Cardiac muscle cell (in vitro differentiated cells and primary cell): ENCODE measurements at regions not wholly inside any gene's neighbourhood (a gene's known extent, or its start where the extent isn't known, plus 50 kb on each side); places are given as distances from the start of the nearest gene placed in this dataset.

Source experiments
- DNase-seq, 2 donors: peaks; one replicate each; pipeline versions ENCODE4 v3.0.0 to v3.0.0-alpha.2; 2010 to 2017; ENCODE audit warnings: low read depth in 1 of 2, low spot score in 1 of 2
- H3K27ac ChIP-seq: fragments of 200-600 bp; sonication (generic); 2 replicates; pipeline ENCODE4 v1.5.1; 2016
- H3K27me3 ChIP-seq: fragments of 200-600 bp; sonication (generic); 2 replicates; pipeline ENCODE4 v1.6.0; 2016; ENCODE audit warnings: control low read depth
- H3K36me3 ChIP-seq: fragments of 200-600 bp; sonication (generic); 2 replicates; pipeline ENCODE4 v1.5.1; 2016; ENCODE audit warnings: control low read depth
- H3K4me1 ChIP-seq: fragments of 200-600 bp; sonication (generic); 2 replicates; pipeline ENCODE4 v1.8.1; 2017; ENCODE audit warnings: low read depth, mild to moderate bottlenecking, mixed run types
- H3K4me3 ChIP-seq: fragments of 200-600 bp; sonication (generic); 2 replicates; pipeline ENCODE4 v1.5.1; 2016; ENCODE audit warnings: mild to moderate bottlenecking
- H3K9me3 ChIP-seq: fragments of 200-600 bp; sonication (generic); 2 replicates; pipeline ENCODE4 v1.5.1; 2017; ENCODE audit warnings: low read depth, mild to moderate bottlenecking, control low read depth
- CTCF ChIP-seq: IDR thresholded peaks from 2 replicates; pipeline ENCODE4 v1.5.1; 2012; ENCODE audit warnings: low read depth, mild to moderate bottlenecking, low read length

GRCh38 chr10:70966646-70967553 lies 78.5 kb upstream of the PCBD1 start:
- peaks cover 4% of the 10 kb centered on the region for H3K4me1 ChIP-seq
- no peak for DNase-seq
- no peaks in the 10 kb centered on the region for H3K27me3 ChIP-seq
- no peak for TF ChIP-seq CTCF
- H3K27ac ChIP-seq: no peak overlapping the region
- H3K36me3 ChIP-seq: no peaks in the 10 kb centered on the region
- no peak overlapping the region for H3K4me3 ChIP-seq
- H3K9me3 ChIP-seq: no peaks in the 10 kb centered on the region

GRCh38 chr10:70967591-70968587 lies 79.5 kb upstream of the PCBD1 start:
- Histone ChIP-seq H3K27me3 (no peaks in the 10 kb centered on the region), H3K27ac (no peak overlapping the region), H3K4me1 (peaks cover 4% of the 10 kb centered on the region), H3K4me3 (no peak overlapping the region), H3K36me3 (no peaks in the 10 kb centered on the region), H3K9me3 (no peaks in the 10 kb centered on the region)
- TF ChIP-seq CTCF: no peak
- DNase-seq: peak in 1 of 2 donors; percentile 18

GRCh38 chr10:70969188-70969587 lies 80.8 kb upstream of the PCBD1 start:
- Histone ChIP-seq H3K4me1 (peaks cover 4% of the 10 kb centered on the region), H3K27ac (no peak overlapping the region)

GRCh38 chr10:70970830-70971229 lies 82.5 kb upstream of the PCBD1 start:
- peak in 1 of 2 donors; percentile 56 for DNase-seq
- H3K36me3 ChIP-seq: no peaks in the 10 kb centered on the region
- H3K4me3 ChIP-seq: no peak overlapping the region
- TF ChIP-seq CTCF: no peak
- H3K27me3 ChIP-seq: no peaks in the 10 kb centered on the region
- peaks cover 4% of the 10 kb centered on the region for H3K4me1 ChIP-seq
- H3K9me3 ChIP-seq: no peaks in the 10 kb centered on the region
- no peak overlapping the region for H3K27ac ChIP-seq

More at GRCh38 chr10:70969188-70969587, 80.8 kb upstream of the PCBD1 start:
- Histone ChIP-seq H3K4me3 (no peak overlapping the region), H3K9me3 (no peaks in the 10 kb centered on the region), H3K36me3 (no peaks in the 10 kb centered on the region), H3K27me3 (no peaks in the 10 kb centered on the region)
- DNase-seq: no peak
- no peak for TF ChIP-seq CTCF

- DNase-seq: no peak
- TF ChIP-seq CTCF: no peak
These were observed 84.9 kb upstream of the PCBD1 start for GRCh38 chr10:70973275-70973674.

More at GRCh38 chr10:70973275-70973674, 84.9 kb upstream of the PCBD1 start:
- H3K27ac ChIP-seq: no peak overlapping the region
- H3K36me3 ChIP-seq: no peaks in the 10 kb centered on the region
- no peaks in the 10 kb centered on the region for H3K4me1 ChIP-seq
- no peak overlapping the region for H3K4me3 ChIP-seq
- H3K27me3 ChIP-seq: no peaks in the 10 kb centered on the region
- H3K9me3 ChIP-seq: no peaks in the 10 kb centered on the region
